Activated CD8-positive, alpha-beta T cell treated with anti-CD3 and anti-CD28 coated beads, Interleukin-2, amount 10 ng/mL, durations not matched to agents 7 days and 5 days (primary cell): ENCODE measurements at regions not wholly inside any gene's neighbourhood (a gene's known extent, or its start where the extent isn't known, plus 50 kb on each side); places are given as distances from the start of the nearest gene placed in this dataset.
"Not testable (repeated sequence)": the region's sequence is repeated elsewhere in the genome, so short reads cannot be mapped to it uniquely, and the experiment has no call there.

ENCODE experiments used
- ATAC-seq: fragments of 150-1000 bp; cut with Tn5 transposase; one replicate; pipeline ENCODE4 v1.10.0; 2021; ENCODE audit warnings: moderate library complexity
- CTCF ChIA-PET: fragments of 350-600 bp; sonication (Branson Sonifier 250); formaldehyde crosslinking; loops from one replicate; lab custom pipeline; 2021; ENCODE audit warnings: antibody characterized with exemption; lab: Charles Lee
- POLR2A ChIA-PET: fragments of 350-600 bp; sonication (Branson Sonifier 250); formaldehyde crosslinking; loops from one replicate; lab custom pipeline; 2021; ENCODE audit warnings: antibody characterized with exemption; lab: Charles Lee
- DNase-seq: peaks from one replicate; pipeline ENCODE4 v3.0.0-alpha.2; 2020
- H3K27ac Mint-ChIP-seq: one replicate; pipeline ENCODE4 v1.8.0; 2021; ENCODE audit warnings: mild to moderate bottlenecking, mixed read lengths
- H3K27me3 Mint-ChIP-seq: one replicate; pipeline ENCODE4 v1.8.0; 2021; ENCODE audit warnings: low read depth, mixed read lengths
- H3K36me3 Mint-ChIP-seq: one replicate; pipeline ENCODE4 v1.8.0; 2021; ENCODE audit warnings: low read depth, mixed read lengths
- H3K4me1 Mint-ChIP-seq: one replicate; pipeline ENCODE4 v1.8.0; 2021; ENCODE audit warnings: low read depth, mixed read lengths
- H3K4me3 Mint-ChIP-seq: one replicate; pipeline ENCODE4 v1.8.0; 2021; ENCODE audit warnings: mild to moderate bottlenecking, mixed read lengths
- H3K9me3 Mint-ChIP-seq: one replicate; pipeline ENCODE4 v1.8.0; 2022; ENCODE audit warnings: mixed read lengths; ENCODE audit not compliant: insufficient read depth

DNA sequence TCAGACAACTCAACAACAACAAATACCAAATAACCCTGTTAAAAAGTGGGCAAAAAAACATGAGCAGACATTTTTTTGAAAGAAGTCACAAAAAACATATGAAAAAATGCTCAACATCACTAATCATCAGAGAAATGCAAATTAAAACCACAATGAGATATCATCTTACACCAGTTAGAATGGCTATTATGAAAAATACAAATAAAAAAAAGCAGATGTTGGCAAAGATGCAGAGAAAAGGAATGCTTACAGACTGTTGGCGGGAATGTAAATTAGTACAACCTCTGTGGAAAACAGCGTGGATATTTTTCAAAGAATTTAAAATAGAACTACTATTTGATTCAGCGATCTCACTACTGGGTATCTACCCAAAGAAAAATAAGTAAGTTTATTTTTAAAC is 114.0 kb downstream of the SLC38A4 start:
- ATAC-seq (no peak), DNase-seq (no peak)
- Mint-ChIP-seq H3K36me3 (no peaks in the 10 kb centered on the region), H3K27ac (no peak overlapping the region), H3K4me1 (no peaks in the 10 kb centered on the region), H3K4me3 (no peak overlapping the region), H3K9me3 (no peaks in the 10 kb centered on the region), H3K27me3 (peaks cover 2% of the 10 kb centered on the region)
- POLR2A ChIA-PET = no interaction called here
- CTCF ChIA-PET = no interaction called here

GRCh38 chr12:46710125-46710743 is 115.6 kb downstream of the SLC38A4 start:
- ATAC-seq (no peak), DNase-seq (no peak)
- ChIA-PET POLR2A (no interaction called here), CTCF (no interaction called here)
- H3K36me3 Mint-ChIP-seq = no peaks in the 10 kb centered on the region
- H3K4me1 Mint-ChIP-seq = no peaks in the 10 kb centered on the region
- no peak overlapping the region for H3K4me3 Mint-ChIP-seq
- no peak overlapping the region for H3K27ac Mint-ChIP-seq
- no peaks in the 10 kb centered on the region for H3K9me3 Mint-ChIP-seq
- H3K27me3 Mint-ChIP-seq = peaks cover 2% of the 10 kb centered on the region

GRCh38 chr12:46702581-46703344 is 123.0 kb downstream of the SLC38A4 start:
- ATAC-seq = no peak
- Mint-ChIP-seq H3K27ac (no peak overlapping the region), H3K36me3 (no peaks in the 10 kb centered on the region), H3K4me1 (no peaks in the 10 kb centered on the region), H3K4me3 (no peak overlapping the region), H3K27me3 (peaks cover 9% of the 10 kb centered on the region), H3K9me3 (peaks cover 3% of the 10 kb centered on the region)
- DNase-seq = no peak
- POLR2A ChIA-PET = no interaction called here
- CTCF ChIA-PET = interaction anchor here (0.8 kb wide), 1 partner anchor 16 kb away, joined by 3 read pairs; no protein-coding TSS in a partner anchor

DNA sequence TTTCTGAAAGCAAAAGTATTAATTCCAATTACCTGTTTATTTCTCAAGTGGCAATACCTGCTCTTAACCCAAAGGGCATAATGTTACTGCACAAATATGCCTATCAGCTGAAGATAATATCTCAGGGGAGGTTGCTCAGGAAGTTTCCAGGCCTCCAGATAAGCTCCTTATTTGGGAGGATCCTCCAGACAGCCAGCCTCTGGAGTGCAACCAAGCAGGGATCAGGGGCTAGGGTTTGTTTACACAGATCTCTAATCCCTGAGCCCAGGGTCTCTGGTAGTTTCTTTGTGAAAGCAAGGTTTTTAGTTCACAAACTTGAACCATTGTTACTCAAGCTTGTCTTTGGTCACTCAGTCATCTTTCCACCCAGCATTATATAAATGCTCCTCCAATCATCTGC is 124.4 kb downstream of the SLC38A4 start:
- no peaks in the 10 kb centered on the region for H3K4me1 Mint-ChIP-seq
- no peak overlapping the region for H3K27ac Mint-ChIP-seq
- ChIA-PET POLR2A (no interaction called here), CTCF (no interaction called here)
- ATAC-seq = no peak
- H3K27me3 Mint-ChIP-seq = peaks cover 7% of the 10 kb centered on the region
- no peaks in the 10 kb centered on the region for H3K36me3 Mint-ChIP-seq
- H3K4me3 Mint-ChIP-seq = no peak overlapping the region
- H3K9me3 Mint-ChIP-seq = peaks cover 3% of the 10 kb centered on the region
- no peak for DNase-seq

DNA sequence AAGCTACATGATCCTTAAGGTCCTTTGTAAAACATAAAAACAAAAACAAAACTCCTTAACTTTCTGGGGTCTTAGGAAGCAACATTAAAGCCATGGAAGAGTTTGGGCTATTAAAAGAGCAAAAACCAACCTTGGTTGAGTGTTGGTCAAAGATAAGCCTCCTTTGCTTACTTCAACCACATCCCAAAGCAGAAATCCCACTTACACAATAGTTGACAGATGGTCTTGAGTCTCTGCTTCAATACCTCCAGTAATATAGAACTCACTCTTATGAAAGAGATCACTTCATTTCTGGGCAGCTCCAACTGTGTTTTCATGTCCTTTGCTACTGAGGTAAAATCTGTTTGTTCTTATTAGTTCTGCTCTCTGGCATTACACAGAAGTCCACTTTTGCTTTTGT is 125.8 kb downstream of the SLC38A4 start:
- DNase-seq (no peak), ATAC-seq (no peak)
- ChIA-PET CTCF (no interaction called here), POLR2A (interaction anchor here (0.6 kb wide), 1 partner anchor 252 kb away, joined by 3 read pairs; no protein-coding TSS in a partner anchor)
- Mint-ChIP-seq H3K27ac (no peak overlapping the region), H3K36me3 (no peaks in the 10 kb centered on the region), H3K9me3 (peaks cover 3% of the 10 kb centered on the region), H3K4me3 (no peak overlapping the region), H3K27me3 (peaks cover 7% of the 10 kb centered on the region), H3K4me1 (no peaks in the 10 kb centered on the region)

DNA sequence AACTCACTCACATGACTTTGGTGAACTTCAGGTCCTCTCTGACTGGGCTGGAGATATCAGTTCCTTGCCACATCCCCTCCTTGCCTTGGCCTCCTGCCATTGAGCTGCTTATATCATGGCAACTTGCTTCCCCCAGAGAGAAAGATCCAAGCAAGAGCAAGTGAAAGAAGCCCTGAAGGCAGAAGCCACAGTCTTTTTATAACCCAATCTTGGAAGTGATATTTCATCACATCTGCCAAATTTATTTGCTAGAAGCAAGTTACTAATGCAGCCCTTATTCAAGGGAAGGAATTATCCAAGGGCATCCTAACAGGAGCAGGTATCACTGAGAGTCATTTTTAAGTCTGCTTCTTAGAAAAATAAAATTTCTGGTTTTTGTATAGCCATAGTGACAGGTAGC is 127.8 kb downstream of the SLC38A4 start:
- no peaks in the 10 kb centered on the region for H3K9me3 Mint-ChIP-seq

GRCh38 chr12:46693518-46693917 is 132.3 kb downstream of the SLC38A4 start:
- CTCF ChIA-PET = no interaction called here
- Mint-ChIP-seq H3K4me1 (no peaks in the 10 kb centered on the region), H3K27me3 (no peaks in the 10 kb centered on the region), H3K9me3 (no peaks in the 10 kb centered on the region), H3K36me3 (no peaks in the 10 kb centered on the region), H3K27ac (no peak overlapping the region), H3K4me3 (no peak overlapping the region)
- POLR2A ChIA-PET = no interaction called here
- DNase-seq = no peak
- no peak for ATAC-seq

More for the DNA sequence above, 127.8 kb downstream of the SLC38A4 start:
- Mint-ChIP-seq H3K4me1 (no peaks in the 10 kb centered on the region), H3K4me3 (no peak overlapping the region), H3K36me3 (no peaks in the 10 kb centered on the region), H3K27ac (no peak overlapping the region), H3K27me3 (peaks cover 4% of the 10 kb centered on the region)
- ChIA-PET CTCF (no interaction called here), POLR2A (interaction anchor here (0.5 kb wide), 1 partner anchor 19 kb away, joined by 4 read pairs; no protein-coding TSS in a partner anchor)
- DNase-seq = no peak
- no peak for ATAC-seq

GRCh38 chr12:46693034-46693433 is 132.8 kb downstream of the SLC38A4 start:
- ChIA-PET POLR2A (no interaction called here), CTCF (no interaction called here)
- H3K4me3 Mint-ChIP-seq = no peak overlapping the region
- ATAC-seq (no peak), DNase-seq (no peak)
- H3K36me3 Mint-ChIP-seq = no peaks in the 10 kb centered on the region
- H3K27ac Mint-ChIP-seq = no peak overlapping the region
- H3K27me3 Mint-ChIP-seq = no peaks in the 10 kb centered on the region
- no peaks in the 10 kb centered on the region for H3K9me3 Mint-ChIP-seq
- H3K4me1 Mint-ChIP-seq = no peaks in the 10 kb centered on the region

- no peaks in the 10 kb centered on the region for H3K27me3 Mint-ChIP-seq
- CTCF ChIA-PET = no interaction called here
- H3K4me3 Mint-ChIP-seq = no peak overlapping the region
- no peak overlapping the region for H3K27ac Mint-ChIP-seq
- H3K9me3 Mint-ChIP-seq = no peaks in the 10 kb centered on the region
- ATAC-seq (no peak), DNase-seq (no peak)
- no peaks in the 10 kb centered on the region for H3K4me1 Mint-ChIP-seq
- H3K36me3 Mint-ChIP-seq = no peaks in the 10 kb centered on the region
- POLR2A ChIA-PET = no interaction called here
Observed at GRCh38 chr12:46692606-46693005, 133.2 kb downstream of the SLC38A4 start.

- Mint-ChIP-seq H3K27me3 (no peaks in the 10 kb centered on the region), H3K9me3 (no peaks in the 10 kb centered on the region), H3K4me3 (no peak overlapping the region), H3K27ac (no peak overlapping the region), H3K36me3 (peaks cover 6% of the 10 kb centered on the region), H3K4me1 (no peaks in the 10 kb centered on the region)
- ChIA-PET CTCF (interaction anchor here (1.7 kb wide), 1 partner anchor 334 kb away, joined by 4 read pairs; no protein-coding TSS in a partner anchor), POLR2A (no interaction called here)
- DNase-seq (no peak), ATAC-seq (no peak)
Observed at GRCh38 chr12:46686267-46686942, 139.4 kb downstream of the SLC38A4 start.

DNA sequence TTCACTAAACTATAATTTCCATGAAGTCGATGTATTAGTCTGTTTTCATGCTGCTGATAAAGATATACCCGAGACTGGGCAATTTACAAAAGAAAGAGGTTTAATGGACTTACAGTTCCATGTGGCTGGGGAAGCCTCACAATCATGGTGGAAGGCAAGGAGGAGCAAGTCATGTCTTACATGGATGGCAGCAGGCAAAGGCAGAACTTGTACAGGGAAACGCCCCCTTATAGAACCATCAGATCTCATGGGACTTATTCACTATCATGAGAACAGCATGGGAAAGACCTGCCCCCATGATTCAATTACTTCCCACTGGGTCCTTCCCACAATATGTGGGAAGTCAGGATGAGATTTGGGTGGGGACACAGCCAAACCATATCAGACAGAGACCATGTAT is 141.6 kb downstream of the SLC38A4 start:
- H3K4me3 Mint-ChIP-seq, H3K27me3 Mint-ChIP-seq, ATAC-seq, H3K4me1 Mint-ChIP-seq, H3K9me3 Mint-ChIP-seq, H3K27ac Mint-ChIP-seq, POLR2A ChIA-PET, DNase-seq, H3K36me3 Mint-ChIP-seq: not testable (repeated sequence)
- CTCF ChIA-PET = interaction anchor here (1.1 kb wide), 1 partner anchor 559 kb away, joined by 3 read pairs; no protein-coding TSS in a partner anchor

GRCh38 chr12:46682148-46682547 is 143.6 kb downstream of the SLC38A4 start:
- no peak overlapping the region for H3K4me3 Mint-ChIP-seq
- CTCF ChIA-PET = interaction anchor here (2.9 kb wide), 1 partner anchor 557 kb away, joined by 8 read pairs; no protein-coding TSS in a partner anchor
- DNase-seq (no peak), ATAC-seq (no peak)
- POLR2A ChIA-PET = interaction anchor here (0.5 kb wide), 1 partner anchor 343 kb away, joined by 3 read pairs; no protein-coding TSS in a partner anchor
- H3K9me3 Mint-ChIP-seq = no peaks in the 10 kb centered on the region
- no peaks in the 10 kb centered on the region for H3K4me1 Mint-ChIP-seq
- no peaks in the 10 kb centered on the region for H3K27me3 Mint-ChIP-seq
- peaks cover 4% of the 10 kb centered on the region for H3K36me3 Mint-ChIP-seq
- H3K27ac Mint-ChIP-seq = no peak overlapping the region
